Panc1 (cell line): ENCODE measurements at regions not wholly inside any gene's neighbourhood (a gene's known extent, or its start where the extent isn't known, plus 50 kb on each side); places are given as distances from the start of the nearest gene placed in this dataset.
"Not testable (repeated sequence)": the region's sequence is repeated elsewhere in the genome, so short reads cannot be mapped to it uniquely, and the experiment has no call there.

ENCODE experiments used
- ATAC-seq: fragments of 200-7000 bp; cut with Tn5 transposase; 2 replicates; pipeline ENCODE4 v1.9.1; 2020; ENCODE audit warnings: mild to moderate bottlenecking, moderate library complexity
- BruUV-seq: library from RNA; stranded (reverse); fragments of 400-500 nt; replicated peaks from 2 replicates; lab custom pipeline; 2021; lab: Mats Ljungman, UMichigan
- CTCF ChIA-PET: fragments of 300-600 bp; sonication (Branson Sonifier 250); formaldehyde crosslinking; loops from one replicate; lab custom pipeline; 2022; ENCODE audit warnings: antibody characterized with exemption; lab: Charles Lee
- POLR2A ChIA-PET: fragments of 300-600 bp; sonication (Branson Sonifier 250); formaldehyde crosslinking; loops from one replicate; lab custom pipeline; 2022; ENCODE audit warnings: antibody characterized with exemption; lab: Charles Lee
- DNase-seq: peaks from one replicate; pipeline ENCODE4 v3.0.0-alpha.2; 2010; ENCODE audit warnings: low read depth, low spot score
- H3K27ac ChIP-seq: 2 replicates; pipeline ENCODE4 v1.5.1; 2011; ENCODE audit warnings: mild to moderate bottlenecking, low read length, inconsistent platforms
- H3K27me3 ChIP-seq: fragments of 200-500 bp; sonication (Bioruptor generic); 2 replicates; pipeline ENCODE4 v1.6.0; 2014; ENCODE audit warnings: low read length, inconsistent platforms; ENCODE audit not compliant: control insufficient read depth, insufficient read depth
- H3K36me3 ChIP-seq: fragments of 200-500 bp; sonication (Bioruptor generic); 2 replicates; pipeline ENCODE4 v1.5.1; 2014; ENCODE audit warnings: inconsistent platforms, mild to moderate bottlenecking, low read length, moderate library complexity; ENCODE audit not compliant: control insufficient read depth, insufficient read depth
- H3K4me1 ChIP-seq: 2 replicates; pipeline ENCODE4 v1.5.1; 2011; ENCODE audit warnings: inconsistent platforms, mild to moderate bottlenecking, low read length, moderate library complexity; ENCODE audit not compliant: control insufficient read depth, insufficient read depth
- H3K4me3 ChIP-seq, 2 experiments: 2 replicates each; pipeline ENCODE4 v1.5.1; 2011 to 2012; ENCODE audit warnings: low read depth in 2 of 2, low read length in 2 of 2, mild to moderate bottlenecking in 2 of 2, inconsistent platforms in 1 of 2, moderate library complexity in 1 of 2
- H3K9me3 ChIP-seq: fragments of 200-500 bp; sonication (Bioruptor generic); 2 replicates; pipeline ENCODE4 v1.5.1; 2014; ENCODE audit warnings: low read depth, mild to moderate bottlenecking, inconsistent platforms, low read length, moderate library complexity; ENCODE audit not compliant: control insufficient read depth, insufficient read depth
- CTCF ChIP-seq: fragments of 450-650 bp; IDR thresholded peaks from 2 replicates; pipeline ENCODE4 v1.5.1; 2017; ENCODE audit warnings: mild to moderate bottlenecking
- POLR2AphosphoS5 ChIP-seq: IDR thresholded peaks from 2 replicates; pipeline ENCODE4 v1.6.1; 2012; ENCODE audit warnings: mild to moderate bottlenecking, low read depth, low read length, moderate library complexity
- REST ChIP-seq, 2 experiments: IDR thresholded peaks; 2 replicates each; pipeline ENCODE4 v1.6.1; 2011 to 2012; ENCODE audit warnings: low read depth in 2 of 2, control low read depth in 1 of 2, low read length in 1 of 2, mild to moderate bottlenecking in 1 of 2, moderate library complexity in 1 of 2; ENCODE audit not compliant: insufficient read depth in 1 of 2
- SIN3A ChIP-seq: IDR thresholded peaks from 2 replicates; pipeline ENCODE4 v1.6.1; 2012; ENCODE audit warnings: low read depth, mild to moderate bottlenecking, low read length, moderate library complexity, borderline replicate concordance; ENCODE audit not compliant: insufficient read depth
- TCF7L2 ChIP-seq: IDR thresholded peaks from 2 replicates; pipeline ENCODE4 v1.6.1; 2011; ENCODE audit warnings: mild to moderate bottlenecking, low read depth, low read length, inconsistent platforms
- in situ Hi-C: cut with HindIII; loops from 2 replicates; pipeline ENCODE4 v1.10.0; 2016; ENCODE audit warnings: low sequenced_read_pairs, low pct_unique_long_range_greater_than_20kb
- intact Hi-C: fragments of 100-400 bp; cut with micrococcal nuclease; formaldehyde crosslinking; loops from one replicate; pipeline ENCODE4 v1.10.0; 2022; ENCODE audit not compliant: unreplicated experiment

GRCh38 chr4:91887926-91888325, 415.8 kb upstream of the GRID2 start:
- Histone ChIP-seq H3K27me3 (no peaks in the 10 kb centered on the region), H3K36me3 (no peaks in the 10 kb centered on the region), H3K4me1 (no peaks in the 10 kb centered on the region), H3K27ac (no peak overlapping the region), H3K4me3 (no peak overlapping the region), H3K9me3 (no peaks in the 10 kb centered on the region)
- in situ Hi-C loops, result no loop called here
- TF ChIP-seq SIN3A, result no peak
- TF ChIP-seq TCF7L2, result no peak
- no peak for TF ChIP-seq REST (IDR thresholded peaks at IDR 0.05; ENCODE audit: insufficient read depth in 1 of 2, low read depth in 2 of 2, low read length in 1 of 2)
- TF ChIP-seq POLR2AphosphoS5, result no peak
- TF ChIP-seq CTCF, result no peak
- DNase-seq (no peak), ATAC-seq (no peak)
- BruUV-seq, result no TSS peak
- POLR2A ChIA-PET, result no interaction called here
- intact Hi-C loops, result no loop called here
- CTCF ChIA-PET, result no interaction called here

DNA sequence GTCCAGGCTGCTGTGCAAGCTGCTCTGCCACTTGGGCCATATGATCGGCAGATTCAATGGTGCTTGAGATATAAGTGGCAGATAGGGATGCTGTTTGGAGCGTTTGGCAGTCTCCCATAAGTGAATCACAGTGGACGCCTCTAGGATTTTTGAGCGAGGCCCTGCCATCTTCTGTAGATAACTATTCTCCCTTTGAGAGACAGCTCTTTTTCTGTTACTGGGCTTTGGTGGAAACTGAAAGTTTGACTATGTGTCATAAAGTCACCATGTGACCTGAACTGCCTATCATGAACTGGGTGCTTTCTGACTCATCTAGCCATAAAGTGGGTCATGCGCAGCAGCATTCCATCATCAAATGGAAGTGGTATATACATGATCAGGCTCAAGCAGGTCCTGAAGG, 412.5 kb upstream of the GRID2 start:
- intact Hi-C loops, ATAC-seq, H3K27ac ChIP-seq, in situ Hi-C loops, CTCF ChIA-PET, POLR2A ChIA-PET, BruUV-seq, H3K9me3 ChIP-seq, H3K4me1 ChIP-seq, H3K36me3 ChIP-seq, H3K4me3 ChIP-seq, DNase-seq, H3K27me3 ChIP-seq: not testable (repeated sequence)

DNA sequence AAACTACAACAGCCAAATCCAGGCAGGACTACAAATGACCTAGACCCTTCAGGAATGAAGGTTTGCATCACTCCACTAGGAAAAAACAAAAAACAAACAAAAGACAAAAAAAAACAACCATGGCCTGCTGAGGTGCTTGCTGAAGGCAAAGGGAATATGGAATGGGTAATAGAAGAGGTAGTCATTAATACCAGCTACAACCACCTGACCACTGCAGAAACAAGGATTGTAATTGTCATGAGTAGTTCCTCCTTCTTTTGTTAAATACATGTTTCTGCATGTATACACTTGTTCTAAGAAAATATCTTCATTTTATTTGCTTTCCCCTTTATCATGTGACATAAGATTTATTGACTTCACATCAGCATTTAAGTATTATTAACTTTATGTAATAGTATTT, 409.8 kb upstream of the GRID2 start:
- DNase-seq, result no peak
- no peak for TF ChIP-seq CTCF
- TF ChIP-seq TCF7L2, result no peak
- no peak for TF ChIP-seq SIN3A
- no peak for TF ChIP-seq POLR2AphosphoS5
- TF ChIP-seq REST (IDR thresholded peaks at IDR 0.05; ENCODE audit: insufficient read depth in 1 of 2, low read depth in 2 of 2, low read length in 1 of 2), result no peak
- H3K4me1 ChIP-seq, result no peaks in the 10 kb centered on the region
- H3K27ac ChIP-seq, result no peak overlapping the region
- intact Hi-C loops, result no loop called here
- H3K27me3 ChIP-seq, result no peaks in the 10 kb centered on the region
- H3K36me3 ChIP-seq, result no peaks in the 10 kb centered on the region
- no peak for ATAC-seq
- CTCF ChIA-PET, result no interaction called here
- POLR2A ChIA-PET, result no interaction called here
- in situ Hi-C loops, result no loop called here
- BruUV-seq, result no TSS peak
- no peaks in the 10 kb centered on the region for H3K9me3 ChIP-seq
- H3K4me3 ChIP-seq, result no peak overlapping the region
